ENCODE measurements at regions not wholly inside any gene's neighbourhood (a gene's known extent, or its start where the extent isn't known, plus 50 kb on each side); places are given as distances from the start of the nearest gene placed in this dataset.
"Not testable (repeated sequence)": the region's sequence is repeated elsewhere in the genome, so short reads cannot be mapped to it uniquely, and the experiment has no call there.

DNA sequence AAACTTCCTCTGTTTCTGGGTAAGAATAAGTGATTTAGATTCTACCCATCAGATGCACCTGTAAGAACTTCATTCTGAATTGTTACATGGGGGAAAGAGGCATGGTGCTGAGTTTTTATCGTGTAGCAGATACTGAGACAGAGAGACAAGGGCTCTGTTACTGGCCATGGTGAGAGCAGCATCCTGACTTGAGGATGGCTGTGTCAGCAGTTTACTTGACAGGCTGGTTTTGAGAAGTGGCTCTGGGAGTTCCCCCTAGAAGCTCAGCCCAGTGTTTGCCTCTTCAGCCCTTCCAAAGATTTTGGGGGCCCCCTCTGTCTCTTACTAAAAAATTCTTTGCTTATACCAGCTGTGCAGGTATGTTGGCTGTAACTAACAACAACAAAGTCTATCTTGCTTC is 510.5 kb downstream of the LRRC70 start:
- TF ChIP-seq CTCF (IDR thresholded peaks at IDR 0.05) (no peak), ZFX (IDR thresholded peaks at IDR 0.05; ENCODE audit: borderline replicate concordance) (no peak)
- no peak overlapping the region for H3K27ac ChIP-seq

- H3K27ac ChIP-seq = no peak overlapping the region
- no peak for TF ChIP-seq ZFX (IDR thresholded peaks at IDR 0.05; ENCODE audit: borderline replicate concordance)
- no peak for TF ChIP-seq CTCF (IDR thresholded peaks at IDR 0.05)
Measured at GRCh38 chr5:63085561-63085960, 506.9 kb downstream of the LRRC70 start.

DNA sequence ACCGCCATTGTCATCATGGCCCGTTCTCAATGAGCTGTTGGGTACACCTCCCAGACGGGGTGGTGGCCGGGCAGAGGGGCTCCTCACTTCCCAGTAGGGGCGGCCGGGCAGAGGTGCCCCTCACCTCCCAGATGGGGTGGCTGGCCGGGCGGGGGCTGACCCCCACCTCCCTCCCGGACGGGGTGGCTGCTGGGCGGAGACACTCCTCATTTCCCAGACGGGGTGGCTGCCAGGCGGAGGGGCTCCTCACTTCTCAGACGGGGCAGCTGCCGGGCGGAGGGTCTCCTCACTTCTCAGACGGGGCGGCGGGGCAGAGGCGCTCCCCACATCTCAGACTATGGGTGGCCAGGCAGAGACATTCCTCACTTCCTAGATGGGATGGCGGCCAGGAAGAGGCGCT is 505.1 kb downstream of the LRRC70 start:
- H3K27ac ChIP-seq = not testable (repeated sequence)

- no peak for TF ChIP-seq CTCF (IDR thresholded peaks at IDR 0.05)
- no peak for TF ChIP-seq ZFX (IDR thresholded peaks at IDR 0.05; ENCODE audit: borderline replicate concordance)
- no peak overlapping the region for H3K27ac ChIP-seq
Measured at GRCh38 chr5:63081402-63081801, 502.8 kb downstream of the LRRC70 start.

DNA sequence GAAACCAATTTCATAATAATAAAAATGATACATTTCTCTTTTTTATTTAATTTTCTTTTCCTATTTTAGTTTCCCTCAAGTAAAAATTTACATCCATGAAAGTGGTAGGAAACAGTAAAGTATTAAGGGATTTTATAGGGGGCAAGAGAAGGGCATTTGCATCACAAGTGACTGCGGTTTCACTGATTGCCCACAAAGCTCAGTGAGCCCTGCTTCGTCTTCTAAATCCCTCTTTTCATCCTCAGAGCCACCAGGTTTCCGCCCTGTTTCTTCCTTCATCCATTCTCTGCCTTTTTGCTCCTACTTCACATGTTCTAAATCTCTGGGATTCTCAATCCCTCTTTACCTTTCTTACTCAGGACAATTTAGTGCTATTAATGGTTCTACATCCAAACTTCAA is 491.4 kb downstream of the LRRC70 start:
- H3K27ac ChIP-seq = no peak overlapping the region
- TF ChIP-seq ZFX (IDR thresholded peaks at IDR 0.05; ENCODE audit: borderline replicate concordance) (no peak), CTCF (IDR thresholded peaks at IDR 0.05) (no peak)

DNA sequence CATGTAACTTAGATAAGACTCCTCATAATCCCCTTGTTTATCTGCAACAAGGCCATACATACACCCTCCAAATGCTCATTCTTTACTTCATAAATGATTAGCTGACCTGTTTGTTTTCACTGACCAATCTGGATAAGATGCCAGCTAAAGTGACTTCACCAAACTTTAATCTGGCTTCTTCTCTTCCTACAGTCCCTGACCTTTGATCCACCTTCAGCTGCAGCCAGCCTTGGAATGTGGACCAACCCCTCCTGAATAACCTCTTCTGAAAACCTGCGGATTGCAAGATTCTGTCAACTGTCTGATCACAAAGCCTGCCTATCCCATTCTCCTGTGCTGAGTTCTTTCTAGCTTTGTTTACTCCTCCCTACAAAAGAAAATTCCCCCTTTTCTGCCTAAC is 476.8 kb downstream of the LRRC70 start:
- TF ChIP-seq CTCF (IDR thresholded peaks at IDR 0.05) (no peak), ZFX (IDR thresholded peaks at IDR 0.05; ENCODE audit: borderline replicate concordance) (no peak)
- no peak overlapping the region for H3K27ac ChIP-seq

DNA sequence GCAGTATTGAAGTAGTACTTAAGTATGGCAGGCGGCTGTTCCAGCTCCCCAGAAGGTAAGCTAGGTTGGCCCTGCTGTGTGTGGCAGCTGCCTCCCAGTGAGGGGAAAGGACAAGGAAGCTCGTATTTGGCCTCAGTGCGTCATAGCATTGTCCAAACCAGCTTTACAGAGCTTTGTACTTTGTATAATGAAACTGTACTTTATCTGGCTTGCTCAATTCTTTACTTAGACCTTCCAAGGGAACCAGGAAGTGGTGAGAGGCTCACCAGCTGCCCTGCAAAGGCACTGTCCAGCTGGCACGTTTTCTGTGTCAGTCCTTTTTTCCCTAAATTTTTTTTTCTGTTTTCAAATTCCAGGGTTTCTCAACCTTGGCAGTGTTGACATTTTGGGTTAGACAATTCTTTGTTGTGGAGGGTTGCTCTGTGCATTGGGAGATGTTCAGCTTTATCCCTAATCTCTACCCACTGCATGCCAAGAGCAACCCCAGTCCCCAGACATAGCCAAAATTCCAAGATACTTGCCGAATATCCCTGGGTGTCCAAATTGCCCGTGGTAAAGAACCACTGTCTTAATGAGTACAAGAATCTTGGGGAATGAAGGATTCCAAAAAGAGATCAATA is 474.5 kb downstream of the LRRC70 start:
- no peak overlapping the region for H3K27ac ChIP-seq
- TF ChIP-seq ZFX (IDR thresholded peaks at IDR 0.05; ENCODE audit: borderline replicate concordance) (no peak), CTCF (IDR thresholded peaks at IDR 0.05) (no peak)

DNA sequence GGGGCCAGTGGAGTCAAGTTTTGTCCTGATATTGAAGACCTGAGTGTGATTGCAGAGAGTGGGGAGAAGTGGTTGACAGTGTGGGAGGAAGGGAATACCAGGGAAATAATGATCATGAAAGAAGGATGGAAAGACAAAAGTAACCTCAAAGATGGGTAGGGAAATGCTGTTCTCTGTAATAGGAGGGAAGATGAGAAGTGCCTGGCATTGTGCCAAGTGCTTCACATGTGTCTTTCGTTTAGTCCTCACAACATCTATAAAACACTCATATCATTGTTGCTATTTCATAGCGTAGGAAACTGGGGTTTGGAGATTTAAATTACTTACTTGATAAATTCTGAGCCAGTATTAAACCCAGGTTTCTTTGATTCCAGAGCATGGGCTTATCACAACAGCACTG is 472.3 kb downstream of the LRRC70 start:
- H3K27ac ChIP-seq = no peak overlapping the region
- TF ChIP-seq CTCF (IDR thresholded peaks at IDR 0.05) = no peak
- no peak for TF ChIP-seq ZFX (IDR thresholded peaks at IDR 0.05; ENCODE audit: borderline replicate concordance)

All from 22Rv1 (cell line).